ENCODE measurements at regions not wholly inside any gene's neighbourhood (a gene's known extent, or its start where the extent isn't known, plus 50 kb on each side); places are given as distances from the start of the nearest gene placed in this dataset.

- no peak for TF ChIP-seq POLR2A (IDR thresholded peaks at IDR 0.05)
- TF ChIP-seq, protein P1, sequence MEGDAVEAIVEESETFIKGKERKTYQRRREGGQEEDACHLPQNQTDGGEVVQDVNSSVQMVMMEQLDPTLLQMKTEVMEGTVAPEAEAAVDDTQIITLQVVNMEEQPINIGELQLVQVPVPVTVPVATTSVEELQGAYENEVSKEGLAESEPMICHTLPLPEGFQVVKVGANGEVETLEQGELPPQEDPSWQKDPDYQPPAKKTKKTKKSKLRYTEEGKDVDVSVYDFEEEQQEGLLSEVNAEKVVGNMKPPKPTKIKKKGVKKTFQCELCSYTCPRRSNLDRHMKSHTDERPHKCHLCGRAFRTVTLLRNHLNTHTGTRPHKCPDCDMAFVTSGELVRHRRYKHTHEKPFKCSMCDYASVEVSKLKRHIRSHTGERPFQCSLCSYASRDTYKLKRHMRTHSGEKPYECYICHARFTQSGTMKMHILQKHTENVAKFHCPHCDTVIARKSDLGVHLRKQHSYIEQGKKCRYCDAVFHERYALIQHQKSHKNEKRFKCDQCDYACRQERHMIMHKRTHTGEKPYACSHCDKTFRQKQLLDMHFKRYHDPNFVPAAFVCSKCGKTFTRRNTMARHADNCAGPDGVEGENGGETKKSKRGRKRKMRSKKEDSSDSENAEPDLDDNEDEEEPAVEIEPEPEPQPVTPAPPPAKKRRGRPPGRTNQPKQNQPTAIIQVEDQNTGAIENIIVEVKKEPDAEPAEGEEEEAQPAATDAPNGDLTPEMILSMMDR (IDR thresholded peaks at IDR 0.05) = no peak
These were observed 820.8 kb upstream of the FAM98A start for GRCh38 chr2:34419856-34420255.
